Thyroid gland (tissue), 4 donors: ENCODE measurements at regions not wholly inside any gene's neighbourhood (a gene's known extent, or its start where the extent isn't known, plus 50 kb on each side); places are given as distances from the start of the nearest gene placed in this dataset.

Experiments
- POLR2A ChIP-seq, 2 donors: fragments of 450-650 bp; IDR thresholded peaks; one replicate each; pipeline ENCODE4 v1.6.1; 2017; ENCODE audit warnings: antibody characterized with exemption in 2 of 2, mild to moderate bottlenecking in 2 of 2, moderate library complexity in 1 of 2
- TF ChIP-seq, protein P1 (sequence below), 6 experiments: fragments of 200-600 bp in 3 of 6; fragments of 450-650 bp in 3 of 6; sonication (generic) in 3 of 6; IDR thresholded peaks; one replicate each; pipeline ENCODE4 v1.5.1; 2016 to 2019; ENCODE audit warnings: antibody characterized with exemption in 6 of 6, mild to moderate bottlenecking in 2 of 6, inconsistent platforms in 1 of 6, moderate library complexity in 1 of 6

DNA sequence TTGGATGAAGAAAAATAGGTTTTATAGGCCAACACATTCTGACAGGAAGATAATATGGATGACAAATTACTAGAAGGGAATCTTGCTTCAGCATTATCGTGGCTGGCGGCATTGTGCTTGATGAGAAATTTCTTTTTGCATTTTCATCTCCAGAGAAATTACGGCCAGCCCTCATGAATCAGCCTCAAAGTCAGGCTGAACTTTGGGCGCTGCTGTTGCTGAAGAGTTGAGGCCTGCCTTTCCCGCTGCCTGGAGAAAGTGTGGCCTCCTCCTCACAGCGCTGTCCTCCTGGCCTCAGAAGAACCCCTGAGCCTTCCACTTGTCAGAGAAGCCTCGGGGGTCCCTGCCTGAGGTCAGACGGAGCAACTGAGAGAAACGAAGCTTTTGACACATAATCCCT lies 272.4 kb upstream of the KCNIP4 start:
- TF ChIP-seq POLR2A (IDR thresholded peaks at IDR 0.05), result no peak
- TF ChIP-seq, protein P1, sequence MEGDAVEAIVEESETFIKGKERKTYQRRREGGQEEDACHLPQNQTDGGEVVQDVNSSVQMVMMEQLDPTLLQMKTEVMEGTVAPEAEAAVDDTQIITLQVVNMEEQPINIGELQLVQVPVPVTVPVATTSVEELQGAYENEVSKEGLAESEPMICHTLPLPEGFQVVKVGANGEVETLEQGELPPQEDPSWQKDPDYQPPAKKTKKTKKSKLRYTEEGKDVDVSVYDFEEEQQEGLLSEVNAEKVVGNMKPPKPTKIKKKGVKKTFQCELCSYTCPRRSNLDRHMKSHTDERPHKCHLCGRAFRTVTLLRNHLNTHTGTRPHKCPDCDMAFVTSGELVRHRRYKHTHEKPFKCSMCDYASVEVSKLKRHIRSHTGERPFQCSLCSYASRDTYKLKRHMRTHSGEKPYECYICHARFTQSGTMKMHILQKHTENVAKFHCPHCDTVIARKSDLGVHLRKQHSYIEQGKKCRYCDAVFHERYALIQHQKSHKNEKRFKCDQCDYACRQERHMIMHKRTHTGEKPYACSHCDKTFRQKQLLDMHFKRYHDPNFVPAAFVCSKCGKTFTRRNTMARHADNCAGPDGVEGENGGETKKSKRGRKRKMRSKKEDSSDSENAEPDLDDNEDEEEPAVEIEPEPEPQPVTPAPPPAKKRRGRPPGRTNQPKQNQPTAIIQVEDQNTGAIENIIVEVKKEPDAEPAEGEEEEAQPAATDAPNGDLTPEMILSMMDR (IDR thresholded peaks at IDR 0.05), result no peak
